ENCODE measurements at regions not wholly inside any gene's neighbourhood (a gene's known extent, or its start where the extent isn't known, plus 50 kb on each side); places are given as distances from the start of the nearest gene placed in this dataset.

DNA sequence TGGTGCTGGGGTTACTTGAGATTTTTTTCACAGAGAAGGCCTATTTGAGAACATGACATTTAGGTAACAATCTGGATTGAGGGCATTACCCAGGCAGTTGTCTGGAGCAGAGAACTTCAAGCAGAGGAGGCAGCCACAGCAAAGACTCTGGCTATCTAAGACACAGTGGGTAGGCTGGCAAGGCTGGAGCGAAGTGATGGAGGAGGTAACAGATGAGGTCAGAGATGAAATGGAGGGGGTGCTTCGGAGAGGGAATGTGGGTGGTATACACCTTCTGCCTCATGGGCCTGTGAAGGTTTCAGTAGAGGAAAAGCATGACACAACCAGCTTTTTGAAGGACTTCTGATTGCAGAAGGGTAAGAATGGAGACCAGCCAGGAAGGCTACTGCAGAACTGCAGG, 65.9 kb downstream of the TMEM174 start:
- Histone ChIP-seq H2BK5ac (ENCODE audit: low read depth, low read length, poor library complexity, severe bottlenecking) (no peak overlapping the region), H4K8ac (ENCODE audit: low read depth in 2 of 2, low read length in 2 of 2) (no peak overlapping the region), H3K27ac (ENCODE audit: insufficient read depth, low read length) (no peak overlapping the region), H4K5ac (ENCODE audit: low read depth, low read length) (no peak overlapping the region), H3K4me1 (ENCODE audit: control insufficient read depth, insufficient read depth, low read length) (no peaks in the 10 kb centered on the region), H3K9me3 (ENCODE audit: control insufficient read depth, insufficient read depth, low read length) (no peaks in the 10 kb centered on the region), H3K4me2 (ENCODE audit: low read depth, low read length) (no peak overlapping the region), H2AK9ac (replicated peaks; ENCODE audit: low read depth, low read length, poor library complexity) (no peak overlapping the region), H2BK120ac (ENCODE audit: low read depth, low read length) (no peak overlapping the region), H3K79me1 (ENCODE audit: low read depth in 1 of 2, low read length in 2 of 2) (no peaks in the 10 kb centered on the region), H2AFZ (replicated peaks; ENCODE audit: low read length, poor library complexity) (no peak overlapping the region), H3K27me3 (ENCODE audit: control insufficient read depth, insufficient read depth, low read length) (peaks cover 19% of the 10 kb centered on the region), H3K9me1 (ENCODE audit: insufficient read depth, low read length) (no peaks in the 10 kb centered on the region), H3K4ac (ENCODE audit: low read depth, low read length) (no peak overlapping the region), H3K14ac (replicated peaks; ENCODE audit: low read depth, low read length) (no peak overlapping the region), H3K36me3 (ENCODE audit: control insufficient read depth, insufficient read depth, low read length) (no peaks in the 10 kb centered on the region), H3K56ac (ENCODE audit: extremely low read depth, insufficient read depth, low read length) (no peak overlapping the region), H2AK5ac (ENCODE audit: low read depth, low read length) (no peak overlapping the region), H3K23ac (ENCODE audit: low read depth, low read length) (no peak overlapping the region), H2BK20ac (ENCODE audit: low read depth, low read length) (no peak overlapping the region), H3K9ac (ENCODE audit: low read depth, low read length) (no peak overlapping the region), H4K91ac (ENCODE audit: insufficient read depth, low read depth, low read length) (no peak overlapping the region), H3K18ac (ENCODE audit: low read depth, low read length) (no peak overlapping the region), H3K4me3 (ENCODE audit: insufficient read depth, low read depth, low read length) (no peak overlapping the region), H2BK15ac (ENCODE audit: low read depth, low read length) (no peak overlapping the region), H4K20me1 (ENCODE audit: insufficient read depth, low read length) (no peaks in the 10 kb centered on the region)
- intact Hi-C loops (cut with micrococcal nuclease), result no loop called here
- no peak for DNase-seq
- no peak for TF ChIP-seq FOS (IDR thresholded peaks at IDR 0.05; ENCODE audit: low read depth, low read length)
- no peak for TF ChIP-seq CHD1 (IDR thresholded peaks at IDR 0.05; ENCODE audit: low read depth, low read length)
- TF ChIP-seq, protein P1, sequence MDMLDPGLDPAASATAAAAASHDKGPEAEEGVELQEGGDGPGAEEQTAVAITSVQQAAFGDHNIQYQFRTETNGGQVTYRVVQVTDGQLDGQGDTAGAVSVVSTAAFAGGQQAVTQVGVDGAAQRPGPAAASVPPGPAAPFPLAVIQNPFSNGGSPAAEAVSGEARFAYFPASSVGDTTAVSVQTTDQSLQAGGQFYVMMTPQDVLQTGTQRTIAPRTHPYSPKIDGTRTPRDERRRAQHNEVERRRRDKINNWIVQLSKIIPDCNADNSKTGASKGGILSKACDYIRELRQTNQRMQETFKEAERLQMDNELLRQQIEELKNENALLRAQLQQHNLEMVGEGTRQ (IDR thresholded peaks at IDR 0.05; ENCODE audit: low read depth, low read length), result no peak
- no peak for TF ChIP-seq POLR2A (IDR thresholded peaks at IDR 0.05; ENCODE audit: low read depth, low read length)
- TF ChIP-seq BHLHE40 (IDR thresholded peaks at IDR 0.05; ENCODE audit: low read depth, low read length), result no peak
- TF ChIP-seq, protein P2, sequence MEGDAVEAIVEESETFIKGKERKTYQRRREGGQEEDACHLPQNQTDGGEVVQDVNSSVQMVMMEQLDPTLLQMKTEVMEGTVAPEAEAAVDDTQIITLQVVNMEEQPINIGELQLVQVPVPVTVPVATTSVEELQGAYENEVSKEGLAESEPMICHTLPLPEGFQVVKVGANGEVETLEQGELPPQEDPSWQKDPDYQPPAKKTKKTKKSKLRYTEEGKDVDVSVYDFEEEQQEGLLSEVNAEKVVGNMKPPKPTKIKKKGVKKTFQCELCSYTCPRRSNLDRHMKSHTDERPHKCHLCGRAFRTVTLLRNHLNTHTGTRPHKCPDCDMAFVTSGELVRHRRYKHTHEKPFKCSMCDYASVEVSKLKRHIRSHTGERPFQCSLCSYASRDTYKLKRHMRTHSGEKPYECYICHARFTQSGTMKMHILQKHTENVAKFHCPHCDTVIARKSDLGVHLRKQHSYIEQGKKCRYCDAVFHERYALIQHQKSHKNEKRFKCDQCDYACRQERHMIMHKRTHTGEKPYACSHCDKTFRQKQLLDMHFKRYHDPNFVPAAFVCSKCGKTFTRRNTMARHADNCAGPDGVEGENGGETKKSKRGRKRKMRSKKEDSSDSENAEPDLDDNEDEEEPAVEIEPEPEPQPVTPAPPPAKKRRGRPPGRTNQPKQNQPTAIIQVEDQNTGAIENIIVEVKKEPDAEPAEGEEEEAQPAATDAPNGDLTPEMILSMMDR (conservative IDR thresholded peaks at IDR 0.05; ENCODE audit: low read depth, low read length), result no peak
- TF ChIP-seq RAD21 (IDR thresholded peaks at IDR 0.05; ENCODE audit: low read length), result no peak
- TF ChIP-seq RFX5 (IDR thresholded peaks at IDR 0.05; ENCODE audit: low read depth, low read length), result no peak
- TF ChIP-seq, protein P3, sequence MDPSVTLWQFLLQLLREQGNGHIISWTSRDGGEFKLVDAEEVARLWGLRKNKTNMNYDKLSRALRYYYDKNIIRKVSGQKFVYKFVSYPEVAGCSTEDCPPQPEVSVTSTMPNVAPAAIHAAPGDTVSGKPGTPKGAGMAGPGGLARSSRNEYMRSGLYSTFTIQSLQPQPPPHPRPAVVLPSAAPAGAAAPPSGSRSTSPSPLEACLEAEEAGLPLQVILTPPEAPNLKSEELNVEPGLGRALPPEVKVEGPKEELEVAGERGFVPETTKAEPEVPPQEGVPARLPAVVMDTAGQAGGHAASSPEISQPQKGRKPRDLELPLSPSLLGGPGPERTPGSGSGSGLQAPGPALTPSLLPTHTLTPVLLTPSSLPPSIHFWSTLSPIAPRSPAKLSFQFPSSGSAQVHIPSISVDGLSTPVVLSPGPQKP (IDR thresholded peaks at IDR 0.05; ENCODE audit: borderline replicate concordance, low read depth, low read length), result no peak
- TF ChIP-seq MAFK (IDR thresholded peaks at IDR 0.05; ENCODE audit: low read depth, low read length), result no peak
- no peak for TF ChIP-seq MXI1 (IDR thresholded peaks at IDR 0.05; ENCODE audit: borderline replicate concordance, low read depth, low read length)
- TF ChIP-seq NFE2L2 (IDR thresholded peaks at IDR 0.05; ENCODE audit: low read depth, low read length), result no peak
- no peak for TF ChIP-seq SMC3 (IDR thresholded peaks at IDR 0.05; ENCODE audit: low read depth, low read length)
- no peak for TF ChIP-seq RCOR1 (IDR thresholded peaks at IDR 0.05; ENCODE audit: insufficient replicate concordance, low read length)
- no peak for TF ChIP-seq MAZ (IDR thresholded peaks at IDR 0.05; ENCODE audit: borderline replicate concordance, low read depth, low read length)
- no peak for TF ChIP-seq CEBPB (IDR thresholded peaks at IDR 0.05; ENCODE audit: low read depth, low read length)
- ChIA-PET CTCF (no interaction called here), POLR2A (ENCODE audit: unreplicated experiment) (no interaction called here)
- no peak for ATAC-seq (ENCODE audit: low read depth)
- dilution Hi-C loops (cut with HindIII; ENCODE audit: low sequenced_read_pairs, unreplicated experiment), result no loop called here
- in situ Hi-C loops (cut with MboI; ENCODE audit: low sequenced_read_pairs), result no loop called here
- no CpG with 5 or more reads among the region's 2 CpGs for WGBS, 2 experiments (ENCODE audit: extremely low coverage in 2 of 2, insufficient read length in 1 of 2)
- BruUV-seq (replicated peaks), result no TSS peak

Measured in IMR-90 (cell line).